ENCODE measurements at regions not wholly inside any gene's neighbourhood (a gene's known extent, or its start where the extent isn't known, plus 50 kb on each side); places are given as distances from the start of the nearest gene placed in this dataset.

DNA sequence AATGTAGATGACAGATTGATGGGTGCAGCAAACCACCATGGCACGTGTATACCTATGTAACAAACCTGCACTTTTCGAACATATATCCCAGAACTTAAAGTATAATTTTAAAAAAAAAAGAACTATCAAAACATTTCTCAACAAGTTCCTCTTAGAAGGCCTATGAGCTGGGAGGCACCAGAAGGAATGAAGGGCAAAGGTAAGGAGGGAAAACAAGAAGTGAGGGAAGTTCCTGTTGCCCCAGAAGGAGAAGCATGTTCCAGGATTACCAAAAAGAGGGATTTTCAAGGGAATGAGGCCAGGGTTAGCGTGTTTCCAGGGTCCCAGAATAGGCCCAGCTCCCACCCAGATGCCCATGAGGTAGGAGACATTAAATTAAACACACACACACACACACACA is 361.0 kb downstream of the SETD4 start:
- TF ChIP-seq, protein P1, sequence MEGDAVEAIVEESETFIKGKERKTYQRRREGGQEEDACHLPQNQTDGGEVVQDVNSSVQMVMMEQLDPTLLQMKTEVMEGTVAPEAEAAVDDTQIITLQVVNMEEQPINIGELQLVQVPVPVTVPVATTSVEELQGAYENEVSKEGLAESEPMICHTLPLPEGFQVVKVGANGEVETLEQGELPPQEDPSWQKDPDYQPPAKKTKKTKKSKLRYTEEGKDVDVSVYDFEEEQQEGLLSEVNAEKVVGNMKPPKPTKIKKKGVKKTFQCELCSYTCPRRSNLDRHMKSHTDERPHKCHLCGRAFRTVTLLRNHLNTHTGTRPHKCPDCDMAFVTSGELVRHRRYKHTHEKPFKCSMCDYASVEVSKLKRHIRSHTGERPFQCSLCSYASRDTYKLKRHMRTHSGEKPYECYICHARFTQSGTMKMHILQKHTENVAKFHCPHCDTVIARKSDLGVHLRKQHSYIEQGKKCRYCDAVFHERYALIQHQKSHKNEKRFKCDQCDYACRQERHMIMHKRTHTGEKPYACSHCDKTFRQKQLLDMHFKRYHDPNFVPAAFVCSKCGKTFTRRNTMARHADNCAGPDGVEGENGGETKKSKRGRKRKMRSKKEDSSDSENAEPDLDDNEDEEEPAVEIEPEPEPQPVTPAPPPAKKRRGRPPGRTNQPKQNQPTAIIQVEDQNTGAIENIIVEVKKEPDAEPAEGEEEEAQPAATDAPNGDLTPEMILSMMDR (IDR thresholded peaks at IDR 0.05) = no peak
- no peak for TF ChIP-seq POLR2A (IDR thresholded peaks at IDR 0.05)

Data from thyroid gland (tissue), 4 donors.